ENCODE measurements at regions not wholly inside any gene's neighbourhood (a gene's known extent, or its start where the extent isn't known, plus 50 kb on each side); places are given as distances from the start of the nearest gene placed in this dataset.

DNA sequence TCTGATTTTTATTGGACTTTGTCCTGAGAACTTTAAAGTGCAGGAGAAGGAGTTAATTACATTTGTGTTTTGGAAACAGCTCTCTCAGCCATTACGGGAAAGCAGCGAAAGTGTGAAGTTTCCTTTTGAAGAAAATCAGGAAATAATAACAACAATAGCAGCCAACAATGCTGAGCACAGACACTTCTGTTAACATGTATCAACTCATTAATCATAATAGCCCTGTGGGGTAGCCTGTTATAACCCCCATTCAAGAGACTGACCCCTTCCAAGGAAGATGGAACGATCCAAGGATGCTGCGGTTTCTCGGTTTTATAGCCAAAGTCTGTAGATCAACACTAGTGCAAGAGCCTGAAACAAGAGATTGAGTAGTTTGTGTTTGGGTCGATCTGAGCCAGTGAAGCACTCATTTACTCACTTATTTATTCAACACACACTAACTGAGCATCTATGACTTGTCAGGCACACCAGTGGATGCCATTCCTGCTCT is 195.5 kb downstream of the DRD1 start:
- no peak for DNase-seq (ENCODE audit: low spot score)
- TF ChIP-seq, protein P1, sequence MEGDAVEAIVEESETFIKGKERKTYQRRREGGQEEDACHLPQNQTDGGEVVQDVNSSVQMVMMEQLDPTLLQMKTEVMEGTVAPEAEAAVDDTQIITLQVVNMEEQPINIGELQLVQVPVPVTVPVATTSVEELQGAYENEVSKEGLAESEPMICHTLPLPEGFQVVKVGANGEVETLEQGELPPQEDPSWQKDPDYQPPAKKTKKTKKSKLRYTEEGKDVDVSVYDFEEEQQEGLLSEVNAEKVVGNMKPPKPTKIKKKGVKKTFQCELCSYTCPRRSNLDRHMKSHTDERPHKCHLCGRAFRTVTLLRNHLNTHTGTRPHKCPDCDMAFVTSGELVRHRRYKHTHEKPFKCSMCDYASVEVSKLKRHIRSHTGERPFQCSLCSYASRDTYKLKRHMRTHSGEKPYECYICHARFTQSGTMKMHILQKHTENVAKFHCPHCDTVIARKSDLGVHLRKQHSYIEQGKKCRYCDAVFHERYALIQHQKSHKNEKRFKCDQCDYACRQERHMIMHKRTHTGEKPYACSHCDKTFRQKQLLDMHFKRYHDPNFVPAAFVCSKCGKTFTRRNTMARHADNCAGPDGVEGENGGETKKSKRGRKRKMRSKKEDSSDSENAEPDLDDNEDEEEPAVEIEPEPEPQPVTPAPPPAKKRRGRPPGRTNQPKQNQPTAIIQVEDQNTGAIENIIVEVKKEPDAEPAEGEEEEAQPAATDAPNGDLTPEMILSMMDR (IDR thresholded peaks at IDR 0.05; ENCODE audit: extremely low read depth, missing control alignments): no peak

DNA sequence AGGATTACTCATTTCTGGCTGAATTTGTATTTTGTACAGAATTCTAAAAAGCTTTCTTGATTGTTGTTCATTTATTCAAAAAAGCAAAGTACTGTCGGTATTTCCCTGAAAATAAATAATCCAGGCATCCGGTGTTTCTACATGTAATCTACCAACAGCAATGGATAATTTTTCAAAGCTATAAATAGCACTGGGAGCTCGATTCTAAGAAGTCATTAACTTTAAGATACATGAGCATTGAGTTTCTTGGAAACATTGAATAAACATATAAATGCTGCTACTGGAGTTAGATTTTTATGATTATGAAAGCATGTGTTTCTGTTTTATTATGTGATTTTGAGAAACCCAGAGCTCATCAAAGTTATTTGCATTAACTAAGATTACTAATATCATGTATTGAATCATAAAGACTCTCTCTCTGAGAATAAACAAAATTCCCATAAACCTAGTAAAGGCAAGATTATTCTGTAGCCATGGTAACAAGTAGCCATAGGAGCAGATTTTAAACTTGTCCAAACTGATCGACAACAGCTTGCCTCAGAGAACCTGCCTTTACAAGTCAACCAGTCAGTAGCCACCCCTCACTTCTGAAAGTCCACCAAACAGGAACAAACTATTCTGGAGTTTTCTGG is 197.0 kb downstream of the DRD1 start:
- DNase-seq (ENCODE audit: low spot score): no peak
- TF ChIP-seq, protein P1 (IDR thresholded peaks at IDR 0.05; ENCODE audit: extremely low read depth, missing control alignments): no peak

DNA sequence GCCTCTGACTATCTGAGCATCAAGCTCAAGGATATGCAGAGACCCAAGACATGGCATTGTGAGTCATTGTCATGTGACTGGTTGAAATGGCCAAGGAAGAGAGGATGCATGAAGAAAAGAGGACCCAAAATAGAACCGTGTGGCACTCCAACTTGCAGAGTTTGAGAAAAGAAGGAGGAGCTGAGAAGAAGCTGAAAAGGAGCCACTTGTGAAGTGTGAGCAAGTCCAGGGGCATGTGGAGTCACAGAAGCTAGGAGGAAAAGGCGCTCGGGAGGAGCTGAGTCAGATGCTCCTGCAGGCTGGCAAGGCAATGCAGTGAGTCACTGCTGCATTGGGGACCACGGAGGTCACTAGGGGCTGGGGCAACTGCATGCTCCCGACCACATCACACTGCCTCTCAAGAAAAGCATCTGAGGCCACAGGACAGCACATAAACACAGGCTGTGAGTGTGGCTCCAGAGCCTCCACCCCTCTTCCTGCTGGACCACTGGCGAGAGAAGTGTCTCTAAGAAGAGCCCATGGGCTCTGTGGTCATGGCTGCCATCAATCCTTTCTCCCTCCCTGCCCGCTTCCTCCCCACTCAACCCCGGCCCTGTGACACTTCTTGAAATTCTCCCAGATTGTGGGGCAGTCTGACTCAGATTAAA is 197.6 kb downstream of the DRD1 start:
- DNase-seq (ENCODE audit: low spot score): no peak
- TF ChIP-seq, protein P1 (IDR thresholded peaks at IDR 0.05; ENCODE audit: extremely low read depth, missing control alignments): no peak

DNA sequence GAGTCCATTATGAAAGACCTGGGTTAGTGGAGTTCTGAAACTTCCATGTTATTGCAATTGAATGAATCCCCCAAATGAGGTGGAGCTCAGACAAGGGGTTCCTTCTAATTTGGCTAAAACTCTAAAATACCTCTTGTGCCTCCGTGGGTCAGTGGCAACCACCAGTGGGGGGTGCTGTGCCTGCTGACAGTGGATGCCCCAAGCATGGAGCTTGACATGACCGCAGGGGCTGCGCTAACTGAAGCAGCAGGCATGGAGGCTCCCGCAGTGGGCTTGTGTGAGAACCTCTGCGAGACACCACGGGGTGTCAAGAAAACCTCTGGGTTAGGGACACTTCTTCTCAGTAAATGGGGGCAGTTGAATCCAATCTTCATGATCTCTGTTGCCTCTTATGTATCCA is 200.5 kb downstream of the DRD1 start:
- TF ChIP-seq, protein P1 (IDR thresholded peaks at IDR 0.05; ENCODE audit: extremely low read depth, missing control alignments): no peak
- DNase-seq (ENCODE audit: low spot score): no peak

DNA sequence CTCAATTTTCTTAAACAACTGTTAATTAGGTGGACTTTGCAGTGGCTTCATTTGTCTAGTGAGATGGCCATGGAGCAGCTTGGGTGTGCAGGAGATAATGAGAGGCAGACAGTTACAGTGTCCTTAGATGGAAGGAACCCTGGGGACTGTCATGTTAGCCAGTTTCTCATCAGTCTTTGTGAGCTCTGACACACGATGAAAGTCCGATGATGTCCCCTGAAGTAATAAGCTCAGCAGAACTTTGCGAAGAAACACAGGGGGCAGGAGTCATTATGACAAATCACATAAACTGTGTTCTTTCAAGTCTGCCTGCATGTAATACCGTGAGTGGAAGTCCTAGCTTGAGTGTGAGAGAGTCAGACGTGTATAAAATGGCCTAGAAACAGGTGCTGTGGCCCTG is 201.8 kb downstream of the DRD1 start:
- TF ChIP-seq, protein P1 (IDR thresholded peaks at IDR 0.05; ENCODE audit: extremely low read depth, missing control alignments): no peak
- DNase-seq (ENCODE audit: low spot score): no peak

DNA sequence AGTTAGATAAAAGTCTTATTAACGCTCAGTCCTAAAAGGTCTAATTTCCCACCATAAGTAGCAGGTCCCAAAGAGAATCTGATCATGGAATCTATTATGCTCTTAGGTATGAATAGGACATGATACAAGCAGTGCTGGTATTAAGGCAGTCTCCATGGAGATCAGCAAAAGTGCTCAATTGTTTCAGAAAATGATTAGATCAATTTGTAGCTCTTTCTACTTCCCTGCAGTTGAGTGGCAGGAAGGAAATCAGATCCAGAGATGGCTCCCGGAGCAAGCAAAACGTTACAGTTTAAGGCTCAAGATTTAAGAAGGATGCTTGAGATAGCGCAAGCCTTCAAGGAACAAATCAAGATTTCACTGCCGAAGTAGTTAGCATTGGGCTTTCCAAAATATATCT is 205.7 kb downstream of the DRD1 start:
- TF ChIP-seq, protein P1 (IDR thresholded peaks at IDR 0.05; ENCODE audit: extremely low read depth, missing control alignments): no peak
- DNase-seq (ENCODE audit: low spot score): no peak

DNA sequence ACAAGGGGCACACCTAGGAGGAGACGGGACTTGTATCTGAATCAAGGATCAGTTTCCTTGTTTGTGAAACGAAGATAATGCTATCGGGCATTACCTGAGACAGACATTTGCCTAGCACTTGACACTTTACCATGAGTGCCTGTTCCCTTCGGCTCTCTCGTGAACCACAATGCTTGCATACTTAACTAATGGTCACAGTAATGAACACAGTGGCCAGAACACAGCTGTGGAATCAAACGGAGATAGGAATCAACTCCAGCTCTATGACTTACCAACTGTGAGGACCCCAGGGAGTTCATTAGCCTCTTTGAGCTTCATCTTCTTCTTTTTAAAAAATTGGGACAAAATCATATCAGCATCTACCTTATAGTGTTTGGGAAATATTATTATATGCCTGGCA is 207.8 kb downstream of the DRD1 start:
- DNase-seq (ENCODE audit: low spot score): no peak
- TF ChIP-seq, protein P1 (IDR thresholded peaks at IDR 0.05; ENCODE audit: extremely low read depth, missing control alignments): no peak

Data from GM20000 (cell line).